ENCODE measurements at regions not wholly inside any gene's neighbourhood (a gene's known extent, or its start where the extent isn't known, plus 50 kb on each side); places are given as distances from the start of the nearest gene placed in this dataset.

DNA sequence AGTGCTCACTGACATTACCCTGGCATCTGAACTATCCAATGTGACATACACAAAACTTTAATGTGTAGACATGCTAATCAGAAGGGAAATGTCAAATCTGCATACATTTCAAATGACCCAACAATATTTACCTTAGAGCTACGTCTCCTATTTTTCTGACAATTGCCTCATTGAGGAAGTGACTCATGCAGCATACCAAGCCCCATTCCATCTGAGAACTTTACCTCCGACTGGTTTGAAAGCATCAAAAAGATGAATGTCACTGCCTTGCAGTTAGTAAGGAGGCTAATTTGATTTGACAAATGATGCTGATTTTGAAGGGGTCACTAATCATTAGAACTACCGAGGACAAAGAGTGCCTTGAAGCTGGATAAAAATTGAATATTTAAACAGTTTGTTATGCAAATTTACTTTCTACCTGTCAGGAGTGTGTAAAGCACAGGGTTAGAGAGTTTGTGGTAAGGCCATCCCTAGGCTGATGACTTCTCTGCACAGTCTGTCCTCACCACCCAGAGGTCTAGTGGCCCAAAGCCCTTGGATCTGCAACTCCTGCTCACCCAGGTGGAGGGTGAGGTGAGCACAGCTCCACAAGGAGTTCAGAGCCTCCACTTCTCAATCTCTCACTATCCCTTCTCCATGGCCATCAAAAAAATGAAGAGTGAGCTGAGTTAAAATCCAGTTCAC, 500.3 kb upstream of the C1orf87 start (continued):
- no peak for TF ChIP-seq PRDM2 (tag by site-specific recombination; IDR thresholded peaks at IDR 0.05; ENCODE audit: borderline replicate concordance)
- no peak for TF ChIP-seq ZBTB48 (tag by site-specific recombination; IDR thresholded peaks at IDR 0.05)
- TF ChIP-seq, protein P1, sequence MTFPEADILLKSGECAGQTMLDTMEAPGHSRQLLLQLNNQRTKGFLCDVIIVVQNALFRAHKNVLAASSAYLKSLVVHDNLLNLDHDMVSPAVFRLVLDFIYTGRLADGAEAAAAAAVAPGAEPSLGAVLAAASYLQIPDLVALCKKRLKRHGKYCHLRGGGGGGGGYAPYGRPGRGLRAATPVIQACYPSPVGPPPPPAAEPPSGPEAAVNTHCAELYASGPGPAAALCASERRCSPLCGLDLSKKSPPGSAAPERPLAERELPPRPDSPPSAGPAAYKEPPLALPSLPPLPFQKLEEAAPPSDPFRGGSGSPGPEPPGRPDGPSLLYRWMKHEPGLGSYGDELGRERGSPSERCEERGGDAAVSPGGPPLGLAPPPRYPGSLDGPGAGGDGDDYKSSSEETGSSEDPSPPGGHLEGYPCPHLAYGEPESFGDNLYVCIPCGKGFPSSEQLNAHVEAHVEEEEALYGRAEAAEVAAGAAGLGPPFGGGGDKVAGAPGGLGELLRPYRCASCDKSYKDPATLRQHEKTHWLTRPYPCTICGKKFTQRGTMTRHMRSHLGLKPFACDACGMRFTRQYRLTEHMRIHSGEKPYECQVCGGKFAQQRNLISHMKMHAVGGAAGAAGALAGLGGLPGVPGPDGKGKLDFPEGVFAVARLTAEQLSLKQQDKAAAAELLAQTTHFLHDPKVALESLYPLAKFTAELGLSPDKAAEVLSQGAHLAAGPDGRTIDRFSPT (tag by site-specific recombination; IDR thresholded peaks at IDR 0.05) = no peak
- no peak for TF ChIP-seq ZNF16 (tag by site-specific recombination; IDR thresholded peaks at IDR 0.05; ENCODE audit: low read depth)

- Histone ChIP-seq H3K36me3 (ENCODE audit: control insufficient read depth in 2 of 2, insufficient read depth in 1 of 2, low read length in 2 of 2) (no peaks in the 10 kb centered on the region), H3K27ac (ENCODE audit: extremely low read depth, low read depth, low read length) (no peak overlapping the region), H3K4me3 (ENCODE audit: low read depth, low read length) (no peak overlapping the region), H3K9me3 (ENCODE audit: control insufficient read depth, insufficient read depth, low read depth, low read length) (no peaks in the 10 kb centered on the region), H3K4me1 (ENCODE audit: control insufficient read depth, insufficient read depth, low read length) (no peaks in the 10 kb centered on the region)
- TF ChIP-seq TRIM28 (IDR thresholded peaks at IDR 0.05; ENCODE audit: borderline replicate concordance, low read length) = no peak
- no peak for TF ChIP-seq GFI1B (tag by site-specific recombination; IDR thresholded peaks at IDR 0.05)
- no peak for TF ChIP-seq ZBTB17 (tag by site-specific recombination; IDR thresholded peaks at IDR 0.05)
- no peak for TF ChIP-seq MEIS1 (CRISPR knock-in tag; IDR thresholded peaks at IDR 0.05; ENCODE audit: borderline replicate concordance)
- no peak for TF ChIP-seq ZNF202 (tag by site-specific recombination; IDR thresholded peaks at IDR 0.05; ENCODE audit: borderline replicate concordance)
- no peak for TF ChIP-seq EGR2 (tag by site-specific recombination; IDR thresholded peaks at IDR 0.05; ENCODE audit: low read depth)
- no peak for TF ChIP-seq ZSCAN23 (tag by site-specific recombination; IDR thresholded peaks at IDR 0.05)
- TF ChIP-seq FEZF1 (tag by site-specific recombination; IDR thresholded peaks at IDR 0.05) = no peak
- TF ChIP-seq ZSCAN18 (tag by site-specific recombination; IDR thresholded peaks at IDR 0.05) = no peak
- TF ChIP-seq, protein P2, sequence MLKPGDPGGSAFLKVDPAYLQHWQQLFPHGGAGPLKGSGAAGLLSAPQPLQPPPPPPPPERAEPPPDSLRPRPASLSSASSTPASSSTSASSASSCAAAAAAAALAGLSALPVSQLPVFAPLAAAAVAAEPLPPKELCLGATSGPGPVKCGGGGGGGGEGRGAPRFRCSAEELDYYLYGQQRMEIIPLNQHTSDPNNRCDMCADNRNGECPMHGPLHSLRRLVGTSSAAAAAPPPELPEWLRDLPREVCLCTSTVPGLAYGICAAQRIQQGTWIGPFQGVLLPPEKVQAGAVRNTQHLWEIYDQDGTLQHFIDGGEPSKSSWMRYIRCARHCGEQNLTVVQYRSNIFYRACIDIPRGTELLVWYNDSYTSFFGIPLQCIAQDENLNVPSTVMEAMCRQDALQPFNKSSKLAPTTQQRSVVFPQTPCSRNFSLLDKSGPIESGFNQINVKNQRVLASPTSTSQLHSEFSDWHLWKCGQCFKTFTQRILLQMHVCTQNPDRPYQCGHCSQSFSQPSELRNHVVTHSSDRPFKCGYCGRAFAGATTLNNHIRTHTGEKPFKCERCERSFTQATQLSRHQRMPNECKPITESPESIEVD (tag by site-specific recombination; IDR thresholded peaks at IDR 0.05) = no peak
- TF ChIP-seq BCL11B (tag by site-specific recombination; IDR thresholded peaks at IDR 0.05; ENCODE audit: low read depth) = no peak
- TF ChIP-seq ZNF670 (tag by site-specific recombination; IDR thresholded peaks at IDR 0.05; ENCODE audit: low read depth) = no peak
- TF ChIP-seq ZNF837 (tag by site-specific recombination; IDR thresholded peaks at IDR 0.05) = no peak
- no peak for TF ChIP-seq ZNF302 (tag by site-specific recombination; IDR thresholded peaks at IDR 0.05; ENCODE audit: low read depth)
- no peak for TF ChIP-seq ZNF629 (tag by site-specific recombination; IDR thresholded peaks at IDR 0.05)
- TF ChIP-seq ZNF426 (tag by site-specific recombination; IDR thresholded peaks at IDR 0.05) = no peak
- CTCF ChIA-PET = no interaction called here
- POLR2A ChIA-PET = no interaction called here
These were observed 499.6 kb upstream of the C1orf87 start for GRCh38 chr1:60573121-60573520.

Data from HEK293 (cell line).